ENCODE measurements at regions not wholly inside any gene's neighbourhood (a gene's known extent, or its start where the extent isn't known, plus 50 kb on each side); places are given as distances from the start of the nearest gene placed in this dataset.
"Not testable (repeated sequence)": the region's sequence is repeated elsewhere in the genome, so short reads cannot be mapped to it uniquely, and the experiment has no call there.

GRCh38 chr10:21052072-21052708 is 155.1 kb upstream of the NEBL start:
- CTCF ChIA-PET = no interaction called here
- POLR2A ChIA-PET = no interaction called here

DNA sequence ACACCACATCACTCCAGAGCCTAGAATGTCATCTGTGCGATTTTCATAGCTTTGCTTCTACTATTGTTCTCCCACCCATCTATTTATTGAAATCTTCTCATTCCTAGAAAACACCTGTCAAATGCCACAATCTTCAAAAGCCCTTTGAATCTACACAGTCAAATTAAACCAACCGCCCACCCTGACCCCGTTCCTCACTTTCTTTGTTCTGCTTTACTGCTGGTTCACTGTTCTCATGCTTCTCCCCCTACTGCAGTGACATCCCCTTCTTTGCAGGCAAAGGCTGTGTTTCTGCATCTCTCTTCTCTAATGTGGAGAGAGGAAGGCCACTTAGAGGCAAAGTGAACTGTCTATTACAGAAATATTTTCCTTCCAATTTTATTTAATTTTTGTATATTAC is 152.4 kb upstream of the NEBL start:
- ChIA-PET CTCF (no interaction called here), POLR2A (no interaction called here)

DNA sequence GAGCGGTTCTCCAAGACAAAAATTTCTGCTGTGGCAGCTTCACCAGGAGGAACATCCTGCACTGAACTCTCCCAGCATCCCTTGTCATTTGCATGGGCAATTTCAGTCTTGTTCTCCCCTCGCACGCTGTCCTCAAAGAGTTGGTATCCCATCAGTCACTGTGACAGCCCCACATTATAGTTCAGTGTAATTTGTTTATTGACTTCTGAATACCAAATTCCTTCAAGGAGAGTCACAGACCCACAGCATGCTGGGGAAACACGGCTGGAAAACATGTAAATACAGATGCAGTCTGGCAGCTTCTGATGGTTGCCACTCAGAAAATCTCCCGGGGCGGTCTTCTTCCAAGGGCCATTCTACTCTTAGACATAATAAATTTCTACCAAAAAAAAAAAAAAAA is 151.0 kb upstream of the NEBL start:
- ChIA-PET CTCF (interaction anchor here (0.7 kb wide), 1 partner anchor 105 kb away, joined by 3 read pairs; no protein-coding TSS in a partner anchor), POLR2A (interaction anchor here (0.6 kb wide), 1 partner anchor 212 kb away, joined by 6 read pairs; no protein-coding TSS in a partner anchor)

DNA sequence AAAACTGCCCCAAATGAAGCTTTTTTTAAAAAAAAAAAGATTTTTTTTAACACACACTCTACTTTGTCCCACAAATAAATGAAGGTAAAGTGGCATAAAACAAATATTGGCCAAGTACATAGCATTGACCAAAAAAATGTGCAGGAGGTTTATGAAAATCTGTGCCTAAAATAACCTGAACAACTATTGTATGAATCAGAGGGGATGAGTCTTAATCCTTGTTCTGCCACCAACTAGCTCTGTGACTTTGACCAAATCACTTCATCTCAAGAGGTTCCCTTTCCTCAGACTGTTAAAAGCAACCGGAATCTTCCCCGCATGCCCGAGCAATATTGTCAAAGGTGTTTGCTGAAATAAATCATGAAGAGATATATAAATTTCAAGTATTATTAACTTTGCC is 150.4 kb upstream of the NEBL start:
- POLR2A ChIA-PET = interaction anchor here (0.6 kb wide), 1 partner anchor 212 kb away, joined by 6 read pairs; no protein-coding TSS in a partner anchor
- CTCF ChIA-PET = interaction anchor here (0.7 kb wide), 1 partner anchor 105 kb away, joined by 3 read pairs; no protein-coding TSS in a partner anchor

DNA sequence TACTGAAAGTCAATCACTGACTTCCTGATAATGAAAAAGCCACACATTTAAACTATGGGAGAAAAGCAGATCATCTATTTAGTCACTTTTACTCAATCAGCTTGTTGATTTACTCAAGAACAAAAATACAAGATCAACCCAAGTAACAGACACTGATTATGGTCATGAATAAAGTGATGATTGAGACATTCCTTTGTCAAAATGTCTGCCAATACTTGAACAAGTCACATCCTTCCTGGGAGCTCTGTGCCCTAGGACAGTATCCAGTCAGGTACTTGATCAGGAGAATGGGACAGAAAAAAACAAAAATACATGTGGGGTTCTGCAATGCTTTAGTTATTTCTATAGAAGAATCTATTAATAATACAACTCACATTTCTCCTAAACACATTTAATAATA is 150.0 kb upstream of the NEBL start:
- CTCF ChIA-PET = no interaction called here
- POLR2A ChIA-PET = no interaction called here

DNA sequence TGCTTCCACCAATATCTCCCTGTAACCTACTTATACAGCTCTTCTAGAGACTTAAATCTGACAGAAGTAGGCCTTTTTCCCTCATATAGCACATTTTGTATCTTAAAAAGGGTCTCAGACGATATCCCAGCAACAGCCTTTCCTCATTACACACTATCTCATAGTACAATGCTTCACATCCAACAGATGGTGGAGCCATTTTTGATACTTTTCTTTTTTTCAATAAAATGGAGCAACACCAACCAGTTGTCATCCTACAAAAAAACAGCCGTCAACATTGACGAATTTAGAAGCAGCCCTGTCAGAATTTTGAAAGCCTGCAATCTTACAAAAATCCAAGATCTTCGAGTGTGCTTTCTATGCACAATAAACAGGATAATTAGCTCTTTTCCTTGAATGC is 145.9 kb upstream of the NEBL start:
- ChIA-PET CTCF (no interaction called here), POLR2A (no interaction called here)

DNA sequence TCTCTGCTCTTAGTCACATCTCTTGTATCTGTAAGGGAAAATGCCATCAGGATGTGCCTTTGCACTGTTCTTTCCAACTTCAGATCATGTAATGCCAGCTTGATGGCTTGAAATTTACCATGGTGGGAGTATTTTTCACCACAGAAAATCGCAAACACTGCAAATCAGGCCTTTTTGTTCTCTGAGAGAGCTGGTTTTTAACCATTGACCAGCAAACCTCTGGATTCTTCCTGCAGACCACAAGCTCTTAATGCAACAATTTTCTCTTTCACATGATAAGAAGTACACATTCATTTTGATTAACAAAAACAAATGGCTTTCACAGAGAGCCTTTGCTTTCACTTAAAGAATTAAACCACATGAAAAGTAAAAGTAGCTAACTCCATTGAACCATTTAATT is 145.4 kb upstream of the NEBL start:
- CTCF ChIA-PET = no interaction called here
- POLR2A ChIA-PET = no interaction called here

DNA sequence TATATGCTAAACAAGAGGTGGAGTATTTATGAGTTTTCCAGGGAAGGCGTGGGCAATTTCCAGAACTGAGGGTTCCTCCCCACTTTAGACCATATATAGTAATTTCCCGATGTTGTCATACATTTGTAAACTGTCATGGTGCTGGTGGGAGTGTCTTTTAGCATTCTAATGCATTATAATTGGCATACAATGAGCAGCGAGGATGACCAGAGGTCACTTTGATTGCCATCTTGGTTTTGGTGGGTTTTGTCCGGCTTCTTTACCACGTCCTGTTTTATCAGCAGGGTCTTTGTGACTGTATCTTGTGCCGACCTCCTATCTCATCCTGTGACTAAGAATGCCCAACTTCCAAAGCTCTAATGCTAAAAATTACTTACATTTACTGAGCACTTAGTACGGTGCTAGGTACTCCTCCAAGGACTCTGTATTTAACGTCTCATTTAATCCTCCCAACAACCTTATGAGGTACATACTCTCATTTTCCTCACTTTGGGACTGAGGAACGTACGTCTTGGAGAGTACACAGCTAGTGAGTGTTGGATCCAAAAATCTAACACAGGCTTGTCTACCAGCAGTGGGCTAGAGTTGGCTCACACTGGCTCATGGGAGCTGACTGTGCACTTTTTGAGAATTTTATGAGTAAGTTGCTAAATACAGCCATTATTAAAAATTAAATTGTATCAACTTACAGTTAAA is 144.8 kb upstream of the NEBL start:
- POLR2A ChIA-PET = no interaction called here
- CTCF ChIA-PET = no interaction called here

- POLR2A ChIA-PET = no interaction called here
- CTCF ChIA-PET = no interaction called here
Measured at GRCh38 chr10:21039721-21040120, 142.6 kb upstream of the NEBL start.

DNA sequence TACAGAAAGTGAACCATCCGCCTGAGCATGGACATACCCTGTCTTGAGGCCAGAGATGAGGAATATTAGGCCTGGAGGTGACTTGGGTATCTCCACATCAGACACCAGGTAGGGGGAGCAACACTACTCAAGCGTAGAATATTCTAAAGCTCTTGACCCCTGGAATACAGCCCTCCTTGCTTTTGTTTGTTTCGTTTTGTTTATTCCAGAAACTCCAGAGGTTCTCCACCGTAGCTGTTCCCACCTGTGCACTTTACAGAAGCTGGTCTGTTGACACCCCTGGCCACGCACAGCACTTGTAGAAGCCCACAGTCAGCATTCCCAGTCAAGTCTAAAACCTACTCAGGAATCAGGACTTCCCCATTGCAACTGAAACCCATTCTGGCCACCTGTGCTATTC is 139.6 kb upstream of the NEBL start:
- POLR2A ChIA-PET = no interaction called here

GRCh38 chr10:21034770-21035169 is 137.7 kb upstream of the NEBL start:
- POLR2A ChIA-PET, CTCF ChIA-PET: not testable (repeated sequence)

More for the DNA sequence above, 139.6 kb upstream of the NEBL start:
- CTCF ChIA-PET = no interaction called here

DNA sequence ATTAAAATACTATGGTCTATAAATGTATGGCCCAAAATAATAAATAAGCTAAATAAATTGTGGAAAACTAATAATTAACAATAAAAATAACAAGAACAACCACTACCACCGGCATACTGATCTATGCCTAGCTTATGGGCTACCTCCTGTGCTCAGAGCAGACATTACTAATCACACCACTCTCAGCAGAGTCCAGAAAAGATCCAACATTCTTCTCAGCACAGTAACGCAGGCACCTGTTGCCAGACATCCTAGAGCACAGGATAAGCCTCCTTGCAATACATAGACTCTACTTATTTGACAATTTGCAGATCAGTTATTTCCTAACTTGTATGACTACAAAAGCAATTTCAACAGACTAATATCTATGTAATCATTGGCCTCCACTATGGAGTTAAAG is 137.1 kb upstream of the NEBL start:
- ChIA-PET POLR2A (no interaction called here), CTCF (interaction anchor here (0.7 kb wide), 1 partner anchor 326 kb away, joined by 6 read pairs; no protein-coding TSS in a partner anchor)

DNA sequence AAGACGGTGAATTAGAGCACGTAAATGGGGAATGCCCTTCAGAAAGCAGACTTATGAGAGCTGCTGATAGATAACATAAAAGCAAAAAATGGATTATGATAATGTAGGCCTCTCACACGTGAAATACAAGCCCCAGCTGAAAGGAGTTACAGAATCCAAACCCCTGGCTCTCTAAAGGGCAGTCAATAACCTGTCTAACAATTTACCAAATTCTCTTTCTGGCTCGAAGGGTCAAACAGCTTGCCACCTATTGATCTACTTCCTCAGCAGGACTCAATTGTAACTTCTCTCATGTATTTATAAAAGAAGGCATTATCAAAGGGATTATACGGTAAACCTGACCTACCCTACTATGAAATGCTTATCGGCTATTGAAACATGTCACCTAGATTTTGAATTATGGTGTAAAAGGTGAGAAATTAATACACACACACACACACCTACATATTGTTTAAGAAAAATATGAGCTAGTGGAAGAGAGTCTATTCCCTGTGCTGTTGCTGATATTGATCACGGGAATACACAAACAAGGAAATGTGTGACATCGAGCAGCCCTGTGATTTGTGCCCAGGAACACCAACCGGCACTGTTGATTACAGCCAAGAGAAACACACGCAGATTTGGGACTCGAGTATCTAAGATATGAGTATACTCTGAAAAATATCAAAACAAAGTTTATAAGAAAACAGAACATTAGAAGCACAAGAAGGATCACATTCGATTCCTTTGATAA is 135.6 kb upstream of the NEBL start:
- ChIA-PET POLR2A (no interaction called here), CTCF (no interaction called here)

GRCh38 chr10:21031232-21031795 is 134.2 kb upstream of the NEBL start:
- POLR2A ChIA-PET = no interaction called here

DNA sequence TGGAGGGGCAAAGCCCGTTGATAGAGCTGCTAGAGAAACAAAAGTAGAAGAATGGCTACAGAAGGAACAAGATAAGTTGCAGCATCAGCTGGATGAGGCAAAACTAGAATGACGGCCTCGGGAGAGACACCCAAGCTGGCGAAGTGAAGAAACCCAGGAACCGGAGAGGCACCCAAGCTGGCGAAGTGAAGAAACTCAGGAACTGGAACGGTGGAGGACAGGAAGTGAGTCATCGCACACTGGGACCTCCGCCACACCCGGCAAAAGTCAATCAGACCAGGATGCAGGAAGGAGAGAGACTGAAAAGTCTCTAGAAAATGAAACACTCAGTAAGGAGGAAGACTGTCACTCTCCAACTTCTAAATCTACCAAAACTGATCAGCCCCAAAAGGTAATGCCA is 133.0 kb upstream of the NEBL start:
- ChIA-PET POLR2A (no interaction called here), CTCF (no interaction called here)

More at GRCh38 chr10:21031232-21031795, 134.2 kb upstream of the NEBL start:
- CTCF ChIA-PET = no interaction called here

DNA sequence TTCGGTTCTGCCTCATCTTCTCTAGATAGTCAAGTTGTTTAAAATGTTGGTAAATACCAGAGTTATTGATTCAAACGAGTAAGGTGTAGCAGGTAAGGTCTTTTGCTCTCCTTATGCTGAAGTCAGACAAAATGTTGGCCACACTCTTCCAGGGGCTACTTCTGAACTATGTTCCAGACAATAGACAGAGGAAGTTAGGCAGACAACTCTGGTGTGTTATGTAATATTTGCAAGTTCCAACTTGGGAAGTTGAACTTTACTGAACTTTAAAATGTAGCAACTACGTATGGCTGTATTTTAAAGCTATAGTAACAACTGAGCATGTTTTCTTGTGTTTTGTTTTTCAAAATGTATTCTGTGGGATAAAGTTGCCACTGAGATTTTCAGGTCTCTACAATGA is 125.7 kb upstream of the NEBL start:
- ChIA-PET POLR2A (no interaction called here), CTCF (no interaction called here)

GRCh38 chr10:21021843-21022594 is 124.9 kb upstream of the NEBL start:
- CTCF ChIA-PET = no interaction called here

DNA sequence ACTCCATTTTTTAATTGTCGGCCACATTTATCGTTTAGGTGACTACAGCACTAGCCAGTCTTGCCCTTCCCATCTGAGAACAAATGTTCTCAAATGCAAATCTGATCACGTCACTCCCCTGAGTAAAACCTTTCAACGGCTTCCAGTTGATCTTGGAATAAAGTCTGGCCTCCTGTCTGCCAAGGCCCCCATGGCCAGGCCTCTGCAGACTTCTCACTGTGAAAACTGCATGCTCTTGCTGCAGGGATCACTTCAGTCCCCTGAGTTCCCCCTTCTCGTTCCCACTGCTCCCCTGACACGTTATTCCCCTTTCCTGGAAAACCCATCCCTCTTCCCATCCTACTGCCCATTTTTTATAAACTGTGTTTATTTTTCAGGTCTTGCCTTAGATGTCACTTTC is 124.1 kb upstream of the NEBL start:
- ChIA-PET POLR2A (no interaction called here), CTCF (no interaction called here)

More at GRCh38 chr10:21021843-21022594, 124.9 kb upstream of the NEBL start:
- POLR2A ChIA-PET = no interaction called here

DNA sequence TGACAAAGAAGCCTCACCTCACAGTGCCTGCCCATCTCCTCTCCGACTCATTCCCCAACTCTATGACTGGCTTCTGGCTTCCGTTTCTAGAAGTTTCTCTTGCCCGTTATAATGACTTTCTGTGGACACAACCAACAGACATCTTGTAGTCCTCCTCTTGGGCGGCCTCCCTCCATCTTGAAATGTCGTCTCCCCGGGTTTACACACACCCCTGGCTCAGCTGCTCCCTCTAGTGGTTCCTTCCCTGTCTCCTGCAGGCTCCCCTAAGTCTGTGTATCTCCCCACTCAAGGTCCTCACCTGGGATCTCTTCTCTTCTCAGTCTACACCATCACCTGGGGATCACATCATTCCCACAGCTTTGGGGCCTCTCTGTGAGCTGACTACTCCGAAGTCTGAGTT is 123.4 kb upstream of the NEBL start:
- ChIA-PET POLR2A (no interaction called here), CTCF (no interaction called here)

GRCh38 chr10:21019436-21019835 is 122.3 kb upstream of the NEBL start:
- ChIA-PET CTCF (no interaction called here), POLR2A (no interaction called here)
